ENCODE measurements at regions not wholly inside any gene's neighbourhood (a gene's known extent, or its start where the extent isn't known, plus 50 kb on each side); places are given as distances from the start of the nearest gene placed in this dataset.

DNA sequence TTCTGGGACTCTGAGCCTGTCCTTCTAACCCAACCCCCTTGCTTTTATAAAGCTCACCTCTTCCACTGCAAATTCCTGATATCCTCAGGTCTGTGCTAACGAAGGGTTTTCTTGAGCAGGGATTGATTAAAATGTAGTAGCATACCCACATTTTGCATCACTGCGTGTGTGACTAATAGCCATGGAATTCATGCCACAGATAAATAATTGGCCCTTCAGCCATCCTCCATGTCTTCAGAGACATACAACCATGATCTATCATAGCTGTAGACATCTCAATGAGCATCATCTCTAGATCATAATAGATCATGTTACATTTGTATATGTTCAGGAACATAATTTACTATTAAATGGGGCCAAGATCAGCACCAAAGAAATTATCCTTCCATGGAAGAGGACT lies 990.3 kb downstream of the KCNMA1 start:
- ATAC-seq (ENCODE audit: low read depth) = no peak
- no peaks in the 10 kb centered on the region for H3K36me3 ChIP-seq (ENCODE audit: low read depth)

GRCh38 chr10:76645341-76645740 lies 992.3 kb downstream of the KCNMA1 start:
- DNase-seq (ENCODE audit: low spot score) = no peak
- no peak overlapping the region for H3K4me3 ChIP-seq (ENCODE audit: severe bottlenecking)
- ATAC-seq (ENCODE audit: low read depth) = no peak

More for the DNA sequence above, 990.3 kb downstream of the KCNMA1 start:
- TF ChIP-seq, protein P1, sequence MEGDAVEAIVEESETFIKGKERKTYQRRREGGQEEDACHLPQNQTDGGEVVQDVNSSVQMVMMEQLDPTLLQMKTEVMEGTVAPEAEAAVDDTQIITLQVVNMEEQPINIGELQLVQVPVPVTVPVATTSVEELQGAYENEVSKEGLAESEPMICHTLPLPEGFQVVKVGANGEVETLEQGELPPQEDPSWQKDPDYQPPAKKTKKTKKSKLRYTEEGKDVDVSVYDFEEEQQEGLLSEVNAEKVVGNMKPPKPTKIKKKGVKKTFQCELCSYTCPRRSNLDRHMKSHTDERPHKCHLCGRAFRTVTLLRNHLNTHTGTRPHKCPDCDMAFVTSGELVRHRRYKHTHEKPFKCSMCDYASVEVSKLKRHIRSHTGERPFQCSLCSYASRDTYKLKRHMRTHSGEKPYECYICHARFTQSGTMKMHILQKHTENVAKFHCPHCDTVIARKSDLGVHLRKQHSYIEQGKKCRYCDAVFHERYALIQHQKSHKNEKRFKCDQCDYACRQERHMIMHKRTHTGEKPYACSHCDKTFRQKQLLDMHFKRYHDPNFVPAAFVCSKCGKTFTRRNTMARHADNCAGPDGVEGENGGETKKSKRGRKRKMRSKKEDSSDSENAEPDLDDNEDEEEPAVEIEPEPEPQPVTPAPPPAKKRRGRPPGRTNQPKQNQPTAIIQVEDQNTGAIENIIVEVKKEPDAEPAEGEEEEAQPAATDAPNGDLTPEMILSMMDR (IDR thresholded peaks at IDR 0.05; ENCODE audit: poor library complexity, severe bottlenecking) = no peak
- no peak overlapping the region for H3K4me3 ChIP-seq (ENCODE audit: severe bottlenecking)
- H3K9me3 ChIP-seq (ENCODE audit: severe bottlenecking) = no peaks in the 10 kb centered on the region
- no peak overlapping the region for H3K27ac ChIP-seq (ENCODE audit: poor library complexity, severe bottlenecking)
- no peaks in the 10 kb centered on the region for H3K4me1 ChIP-seq (ENCODE audit: insufficient read depth, poor library complexity, severe bottlenecking)
- no peaks in the 10 kb centered on the region for H3K27me3 ChIP-seq (ENCODE audit: insufficient read depth, poor library complexity, severe bottlenecking)
- DNase-seq (ENCODE audit: low spot score) = no peak

DNA sequence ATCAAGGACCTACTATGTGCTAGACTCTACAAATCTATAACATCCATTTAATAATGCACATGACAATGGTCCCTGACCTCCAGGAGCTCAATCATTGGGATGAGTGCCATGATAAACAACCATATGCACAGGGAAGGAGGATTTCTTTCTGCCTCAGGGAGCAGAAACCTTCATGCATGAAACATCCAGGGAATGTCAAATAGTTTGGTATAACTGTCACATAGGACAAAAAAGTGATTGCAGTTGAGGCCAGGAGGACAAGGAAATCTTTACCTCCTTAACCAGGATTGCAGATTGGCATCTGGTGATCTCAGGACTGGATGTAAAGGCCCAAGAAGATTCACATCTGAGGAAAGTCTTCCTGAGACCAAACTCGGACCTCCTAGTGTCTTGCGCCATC lies 993.1 kb downstream of the KCNMA1 start:
- H3K36me3 ChIP-seq (ENCODE audit: low read depth) = no peaks in the 10 kb centered on the region

More at GRCh38 chr10:76645341-76645740, 992.3 kb downstream of the KCNMA1 start:
- no peaks in the 10 kb centered on the region for H3K36me3 ChIP-seq (ENCODE audit: low read depth)
- H3K27ac ChIP-seq (ENCODE audit: poor library complexity, severe bottlenecking) = no peak overlapping the region
- TF ChIP-seq, protein P1 (IDR thresholded peaks at IDR 0.05; ENCODE audit: poor library complexity, severe bottlenecking) = no peak
- no peaks in the 10 kb centered on the region for H3K27me3 ChIP-seq (ENCODE audit: insufficient read depth, poor library complexity, severe bottlenecking)
- H3K9me3 ChIP-seq (ENCODE audit: severe bottlenecking) = no peaks in the 10 kb centered on the region
- no peaks in the 10 kb centered on the region for H3K4me1 ChIP-seq (ENCODE audit: insufficient read depth, poor library complexity, severe bottlenecking)

GRCh38 chr10:76643511-76643911 lies 994.1 kb downstream of the KCNMA1 start:
- Histone ChIP-seq H3K4me3 (ENCODE audit: severe bottlenecking) (no peak overlapping the region), H3K36me3 (ENCODE audit: low read depth) (no peaks in the 10 kb centered on the region), H3K27me3 (ENCODE audit: insufficient read depth, poor library complexity, severe bottlenecking) (no peaks in the 10 kb centered on the region), H3K4me1 (ENCODE audit: insufficient read depth, poor library complexity, severe bottlenecking) (no peaks in the 10 kb centered on the region), H3K9me3 (ENCODE audit: severe bottlenecking) (no peaks in the 10 kb centered on the region), H3K27ac (ENCODE audit: poor library complexity, severe bottlenecking) (no peak overlapping the region)
- ATAC-seq (ENCODE audit: low read depth) = no peak
- TF ChIP-seq, protein P1 (IDR thresholded peaks at IDR 0.05; ENCODE audit: poor library complexity, severe bottlenecking) = no peak
- DNase-seq (ENCODE audit: low spot score) = no peak

More for the DNA sequence above, 993.1 kb downstream of the KCNMA1 start:
- Histone ChIP-seq H3K27me3 (ENCODE audit: insufficient read depth, poor library complexity, severe bottlenecking) (no peaks in the 10 kb centered on the region), H3K27ac (ENCODE audit: poor library complexity, severe bottlenecking) (no peak overlapping the region), H3K4me1 (ENCODE audit: insufficient read depth, poor library complexity, severe bottlenecking) (no peaks in the 10 kb centered on the region), H3K4me3 (ENCODE audit: severe bottlenecking) (no peak overlapping the region), H3K9me3 (ENCODE audit: severe bottlenecking) (no peaks in the 10 kb centered on the region)
- DNase-seq (ENCODE audit: low spot score) (no peak), ATAC-seq (ENCODE audit: low read depth) (no peak)
- TF ChIP-seq, protein P1 (IDR thresholded peaks at IDR 0.05; ENCODE audit: poor library complexity, severe bottlenecking) = no peak

DNA sequence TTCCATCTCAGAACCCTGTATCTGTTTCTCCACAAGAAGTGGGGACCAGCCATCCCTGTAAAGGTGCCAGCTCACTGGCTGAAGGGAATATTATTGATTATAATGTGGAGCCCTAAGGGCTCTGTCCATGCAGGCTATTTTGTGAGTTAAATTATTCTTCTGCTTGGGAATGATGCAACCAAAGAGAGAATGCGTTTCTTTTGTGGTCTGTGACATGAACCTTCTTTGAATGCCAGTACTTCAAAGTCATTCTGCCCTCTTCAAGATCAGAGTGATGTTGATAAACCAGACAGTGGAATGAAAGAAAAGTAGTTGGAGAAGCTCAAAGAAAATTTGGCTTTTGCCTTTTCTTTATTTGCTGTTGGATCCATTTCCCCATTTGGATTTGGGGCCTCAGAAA lies 995.2 kb downstream of the KCNMA1 start:
- no peak for ATAC-seq (ENCODE audit: low read depth)
- Histone ChIP-seq H3K9me3 (ENCODE audit: severe bottlenecking) (no peaks in the 10 kb centered on the region), H3K4me3 (ENCODE audit: severe bottlenecking) (no peak overlapping the region), H3K27ac (ENCODE audit: poor library complexity, severe bottlenecking) (no peak overlapping the region), H3K27me3 (ENCODE audit: insufficient read depth, poor library complexity, severe bottlenecking) (no peaks in the 10 kb centered on the region), H3K4me1 (ENCODE audit: insufficient read depth, poor library complexity, severe bottlenecking) (no peaks in the 10 kb centered on the region), H3K36me3 (ENCODE audit: low read depth) (no peaks in the 10 kb centered on the region)
- DNase-seq (ENCODE audit: low spot score) = no peak
- TF ChIP-seq, protein P1 (IDR thresholded peaks at IDR 0.05; ENCODE audit: poor library complexity, severe bottlenecking) = no peak

Measured in RWPE2 (cell line).